OCI-LY3 (cell line): ENCODE measurements at regions not wholly inside any gene's neighbourhood (a gene's known extent, or its start where the extent isn't known, plus 50 kb on each side); places are given as distances from the start of the nearest gene placed in this dataset.

ENCODE experiments used
- CTCF ChIP-seq: fragments of 200-600, 300-600 bp; sonication (generic); IDR thresholded peaks from 2 replicates; pipeline ENCODE4 v1.5.1; 2014; ENCODE audit warnings: antibody characterized with exemption, low read length, low read depth
- EZH2phosphoT487 ChIP-seq: fragments of 200-600 bp; shearing (Covaris generic); IDR thresholded peaks from 2 replicates; pipeline ENCODE4 v1.6.1; 2018; ENCODE audit warnings: antibody characterized with exemption, mixed run types, low read depth

- TF ChIP-seq CTCF (no peak), EZH2phosphoT487 (no peak)
Observed at GRCh38 chr4:136748165-136748564, 784.1 kb downstream of the PCDH18 start.
